SW480 (cell line): ENCODE measurements at regions not wholly inside any gene's neighbourhood (a gene's known extent, or its start where the extent isn't known, plus 50 kb on each side); places are given as distances from the start of the nearest gene placed in this dataset.

Experiments
- DNase-seq: peaks from one replicate; pipeline ENCODE4 v3.0.0-alpha.2; 2016; ENCODE audit warnings: low spot score

DNA sequence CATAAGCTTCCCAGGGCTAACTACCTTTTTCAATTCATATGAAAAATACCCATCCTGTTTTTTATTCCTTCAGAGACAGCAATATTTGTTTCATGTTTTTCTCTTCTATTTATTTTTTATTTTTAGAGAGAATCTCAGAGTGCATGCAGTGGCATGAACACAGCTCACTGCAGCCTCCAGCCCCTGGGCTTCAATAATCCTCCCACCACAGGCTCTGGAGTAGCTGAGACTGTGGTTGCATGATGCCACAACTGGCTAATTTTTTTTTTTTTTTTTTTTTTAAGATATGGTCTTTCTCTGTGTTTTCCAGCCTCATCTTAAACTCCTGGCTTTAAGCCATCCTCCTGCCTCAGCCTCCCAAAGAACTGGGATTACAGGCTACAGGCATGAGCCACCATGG, 296.7 kb upstream of the AKR1E2 start:
- no peak for DNase-seq

DNA sequence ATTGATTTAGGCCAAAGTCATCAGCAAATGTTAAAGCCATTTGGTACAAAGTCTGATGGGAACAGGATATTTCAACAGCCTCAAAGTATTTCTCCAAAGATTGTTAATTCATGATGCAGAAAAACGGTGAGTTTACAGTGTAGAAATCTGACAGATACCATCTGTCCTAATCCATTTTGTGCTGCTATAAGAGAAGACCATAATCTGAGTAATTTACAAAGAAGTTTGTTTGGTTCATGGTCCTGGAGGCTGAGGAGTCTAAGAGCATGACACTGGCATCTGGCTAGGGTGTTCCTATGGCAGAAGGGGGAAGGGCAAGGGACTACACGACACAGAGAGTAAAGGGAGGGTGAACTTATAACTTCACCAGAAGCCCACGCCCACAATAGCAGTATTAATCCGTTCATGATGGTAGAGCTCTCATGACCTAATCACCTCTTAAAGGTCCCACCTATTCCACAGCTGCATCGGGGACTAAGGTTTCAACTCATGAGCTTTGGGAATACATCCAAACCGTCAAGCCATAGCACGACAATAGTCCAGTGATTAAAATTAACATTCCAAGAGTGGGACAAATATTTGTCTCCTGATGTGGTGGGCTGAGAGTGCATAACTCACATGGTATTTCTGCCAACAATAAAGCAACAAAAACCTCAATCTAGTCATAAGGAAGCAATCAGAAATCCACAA, 298.6 kb upstream of the AKR1E2 start:
- DNase-seq, result peak; percentile 8

- DNase-seq, result no peak
Observed at GRCh38 chr10:4526311-4526731, 299.7 kb upstream of the AKR1E2 start.

DNA sequence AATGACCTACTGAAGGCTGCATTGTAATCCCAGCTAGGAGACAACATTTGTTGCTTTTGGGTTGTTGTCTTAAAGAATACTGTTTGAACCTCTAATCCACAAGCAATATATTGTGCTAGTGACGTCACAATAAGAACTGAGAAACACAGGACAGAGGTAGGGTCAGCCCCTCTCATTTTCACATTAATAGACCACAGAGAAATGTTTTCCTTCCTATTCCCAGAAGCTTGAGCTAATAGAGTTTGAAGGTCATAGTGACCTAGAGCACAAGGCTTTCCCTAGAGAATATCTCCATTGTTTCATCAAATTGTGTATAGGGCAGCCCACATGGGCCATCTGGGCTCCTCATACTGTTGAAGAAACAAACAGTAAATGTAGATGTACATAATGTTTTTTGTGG, 300.9 kb upstream of the AKR1E2 start:
- DNase-seq, result no peak

DNA sequence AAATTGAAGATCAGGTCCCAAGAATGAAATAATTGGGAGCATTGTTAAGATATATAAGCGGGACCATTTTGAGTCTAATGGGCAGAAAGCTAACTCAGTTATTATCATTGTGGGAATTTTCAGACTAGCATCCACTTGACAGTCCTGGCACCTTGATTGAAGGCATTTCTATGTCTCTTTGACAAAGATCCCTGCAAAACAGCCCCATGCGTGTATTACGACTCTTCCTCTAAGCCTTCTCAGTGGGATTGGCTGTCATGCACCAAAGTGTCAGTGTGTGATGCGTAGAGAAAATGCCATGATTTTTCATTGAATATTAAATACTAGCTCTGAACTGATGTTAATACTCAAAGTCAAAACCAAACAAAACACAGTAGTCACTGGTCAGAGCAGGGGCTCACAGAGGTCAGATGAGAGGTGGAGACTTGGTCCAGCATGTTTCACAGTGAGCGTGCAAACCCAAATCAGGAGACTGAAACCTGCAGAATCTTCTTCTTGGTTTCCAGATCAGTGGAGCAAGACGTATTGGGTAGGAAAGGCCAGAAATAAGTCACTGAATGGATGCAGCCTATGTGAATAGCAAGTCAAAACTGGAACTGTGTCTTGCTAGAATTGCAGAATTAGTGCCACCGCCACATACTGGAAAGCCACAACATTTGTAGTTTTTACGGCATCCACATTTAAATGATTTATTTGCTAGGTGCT, 303.6 kb upstream of the AKR1E2 start:
- no peak for DNase-seq

GRCh38 chr10:4519658-4520402, 306.2 kb upstream of the AKR1E2 start:
- peak; percentile 7 for DNase-seq

GRCh38 chr10:4517746-4518145, 308.3 kb upstream of the AKR1E2 start:
- no peak for DNase-seq

DNA sequence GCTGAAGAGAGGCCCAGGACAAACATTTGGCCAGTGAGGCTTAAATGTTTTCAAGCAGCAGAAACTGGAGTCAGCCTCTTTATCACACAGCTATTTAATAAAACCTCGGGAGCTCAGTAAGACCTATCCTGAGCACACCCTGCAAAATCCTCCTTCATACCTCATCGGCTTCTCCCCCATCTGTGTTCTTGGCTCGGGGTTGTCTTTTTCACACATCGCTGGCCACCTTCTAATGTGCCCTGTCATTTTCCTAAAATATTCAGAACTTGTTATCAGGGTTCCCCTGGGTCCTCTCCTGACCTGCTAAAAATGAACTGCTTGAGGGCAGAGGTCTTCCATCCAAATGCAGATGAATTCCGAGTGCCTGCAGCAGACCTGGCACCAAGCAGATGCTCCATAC, 310.3 kb upstream of the AKR1E2 start:
- DNase-seq, result no peak

DNA sequence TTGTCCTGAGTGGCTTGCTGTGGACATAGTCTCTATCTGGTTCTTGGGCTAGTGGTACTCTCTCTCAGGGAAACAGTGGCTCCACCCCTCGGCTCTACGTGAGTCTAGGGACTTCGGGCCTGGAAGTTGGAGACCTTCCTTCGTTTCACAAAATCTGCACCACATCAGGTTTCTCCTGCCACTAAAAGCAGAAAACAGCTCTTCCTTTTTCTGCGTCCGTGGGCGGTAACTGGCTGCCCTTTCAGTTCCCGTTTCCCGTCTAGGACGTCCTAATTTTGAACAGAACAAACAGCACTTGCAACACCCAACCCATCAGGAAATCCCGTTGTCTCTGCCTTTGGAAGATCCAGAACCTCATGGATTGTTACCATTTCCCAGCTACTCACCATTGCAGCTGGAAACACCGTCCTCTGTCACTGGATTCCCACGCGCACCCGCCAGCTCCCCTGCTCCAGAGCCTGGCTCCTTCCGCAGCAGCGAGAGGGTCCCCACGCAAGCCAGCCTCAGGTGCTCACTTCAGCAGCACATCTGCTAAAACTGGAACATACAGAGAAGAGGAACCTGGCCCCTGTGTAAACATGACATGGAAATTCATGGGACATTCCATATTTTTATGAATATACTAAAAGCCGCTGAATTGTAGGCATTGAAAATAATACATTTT, 311.4 kb upstream of the AKR1E2 start:
- no peak for DNase-seq

DNA sequence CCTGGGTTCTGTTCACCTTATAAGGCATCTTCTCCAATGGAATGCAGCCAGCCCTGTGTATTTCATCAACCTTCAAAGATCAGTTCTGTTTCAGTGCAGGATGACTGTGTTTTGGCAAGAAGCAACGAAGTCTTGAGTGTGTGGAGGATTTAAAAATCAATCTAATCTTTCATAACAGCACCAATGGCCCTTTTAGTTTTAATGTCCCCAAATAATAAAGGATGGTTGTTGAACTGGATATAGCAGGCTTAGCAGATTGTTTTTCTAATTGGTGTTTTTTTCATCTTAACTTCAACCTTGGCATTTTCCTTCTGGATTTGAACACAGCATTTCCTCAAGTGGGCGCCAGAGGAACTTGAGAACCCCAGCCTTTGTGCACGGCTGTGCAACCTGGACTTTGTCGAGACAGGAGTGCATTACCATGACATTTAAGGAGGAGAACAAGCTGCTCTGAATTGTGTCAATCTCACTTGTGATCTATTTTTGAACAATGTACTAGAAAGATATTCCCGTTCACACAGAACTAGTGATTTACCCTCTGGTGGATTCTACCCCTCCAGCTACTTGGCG, 313.3 kb upstream of the AKR1E2 start:
- DNase-seq, result peak; percentile 4

GRCh38 chr10:4512196-4512595, 313.8 kb upstream of the AKR1E2 start:
- DNase-seq, result no peak

DNA sequence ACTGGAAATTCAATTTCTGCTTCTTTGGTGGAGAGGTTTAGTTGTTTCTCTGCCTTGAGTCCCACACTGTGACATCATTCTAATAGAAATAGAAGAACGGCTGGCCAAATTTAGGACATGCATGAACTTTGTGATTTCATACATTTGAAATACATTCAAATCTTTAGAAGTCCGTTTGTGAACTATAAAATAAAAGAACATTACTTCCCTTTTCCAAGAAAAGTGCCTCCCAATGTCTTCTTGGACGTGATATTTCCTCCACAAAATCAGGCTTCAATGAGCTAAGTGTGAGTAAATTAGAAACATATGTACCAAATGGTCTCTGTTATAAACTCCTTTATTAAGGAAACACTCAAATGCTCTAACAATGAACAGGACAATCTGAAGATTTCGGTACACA, 314.5 kb upstream of the AKR1E2 start:
- no peak for DNase-seq

- DNase-seq, result no peak
Observed at GRCh38 chr10:4509405-4509804, 316.6 kb upstream of the AKR1E2 start.

GRCh38 chr10:4506095-4506494, 319.9 kb upstream of the AKR1E2 start:
- DNase-seq, result no peak

DNA sequence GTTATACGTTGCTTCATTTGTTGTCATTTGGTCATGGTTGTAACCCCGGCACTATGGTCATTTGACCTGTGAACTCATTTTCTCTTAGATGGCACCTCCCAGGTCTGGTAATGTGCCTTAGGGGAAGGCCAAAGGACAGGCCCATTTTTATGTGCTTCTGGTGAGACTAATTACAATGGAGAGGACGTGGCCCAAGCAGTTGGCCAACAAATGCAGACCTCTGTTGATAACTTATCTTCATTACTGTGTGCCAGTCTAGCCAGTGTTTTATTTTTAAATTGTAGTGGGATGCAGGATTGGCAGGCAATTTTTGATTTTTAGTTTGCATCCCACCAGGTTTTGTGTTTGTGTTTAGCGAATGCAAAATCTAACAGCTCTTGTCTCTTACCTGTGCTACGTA, 321.5 kb upstream of the AKR1E2 start:
- DNase-seq, result no peak

DNA sequence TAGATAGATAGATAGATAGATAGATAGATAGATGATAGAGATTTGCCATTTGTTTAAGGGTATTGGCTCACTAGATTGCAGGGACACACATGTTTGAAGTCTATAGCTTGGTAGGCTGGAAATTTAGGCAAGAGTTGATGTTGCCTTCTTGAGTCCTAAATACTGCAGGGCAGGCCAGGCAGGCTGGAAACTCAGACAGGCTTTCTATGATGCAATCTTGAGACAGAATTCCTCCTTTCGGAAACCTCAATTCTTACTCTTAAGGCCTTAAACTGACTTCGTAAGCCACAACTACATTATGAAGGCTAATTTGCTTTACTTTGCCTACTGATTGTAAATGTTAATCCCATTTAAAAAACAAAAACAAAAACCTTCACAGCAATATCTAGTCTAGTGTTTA, 322.9 kb upstream of the AKR1E2 start:
- DNase-seq, result no peak

- no peak for DNase-seq
Observed at GRCh38 chr10:4501306-4501705, 324.7 kb upstream of the AKR1E2 start.

- DNase-seq, result no peak
Observed at GRCh38 chr10:4498711-4499251, 327.2 kb upstream of the AKR1E2 start.

DNA sequence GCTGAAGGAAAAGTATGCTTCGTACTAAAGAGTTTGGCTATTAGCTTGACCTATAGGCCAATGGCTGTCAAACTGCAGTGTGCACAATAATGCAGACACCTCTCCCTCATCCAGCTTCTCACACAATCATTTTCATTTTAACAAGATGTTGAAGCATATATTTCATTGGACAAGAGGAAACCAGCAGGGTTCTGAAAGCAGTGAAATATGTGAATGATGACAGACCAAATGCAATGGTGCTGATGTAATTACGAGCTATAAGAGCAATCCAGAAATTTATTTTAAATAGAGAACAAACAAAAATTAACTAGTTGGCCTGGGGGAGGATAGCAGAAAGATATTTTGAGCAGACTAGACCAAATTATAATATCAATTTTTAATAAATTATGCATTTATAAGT, 331.5 kb upstream of the AKR1E2 start:
- DNase-seq, result no peak

DNA sequence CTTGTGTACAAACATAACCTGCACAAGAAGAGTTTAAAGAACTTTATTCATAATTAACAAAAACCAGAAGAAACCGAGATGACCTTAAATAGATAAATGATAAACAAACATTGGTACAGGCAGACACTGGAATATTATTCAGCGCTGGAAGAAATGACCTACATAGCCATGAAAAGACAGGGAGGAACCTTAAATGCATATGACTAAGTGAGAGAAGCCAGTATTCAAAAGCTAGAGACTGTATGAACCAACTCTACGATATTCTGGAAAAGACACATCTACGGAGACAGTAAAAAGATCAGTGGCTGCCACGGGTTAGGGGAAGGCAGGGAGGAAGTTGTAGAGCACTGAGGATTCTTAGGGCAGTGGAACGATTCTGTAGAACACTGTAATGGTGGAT, 333.8 kb upstream of the AKR1E2 start:
- no peak for DNase-seq

- no peak for DNase-seq
Observed at GRCh38 chr10:4488904-4489303, 337.1 kb upstream of the AKR1E2 start.

- no peak for DNase-seq
Observed at GRCh38 chr10:4485636-4486035, 340.4 kb upstream of the AKR1E2 start.
